Endothelial cell of umbilical vein (primary cell): ENCODE measurements at regions not wholly inside any gene's neighbourhood (a gene's known extent, or its start where the extent isn't known, plus 50 kb on each side); places are given as distances from the start of the nearest gene placed in this dataset.

Experiments used
- BruUV-seq: library from RNA; stranded (reverse); fragments of 400-500 nt; replicated peaks from 2 replicates; lab custom pipeline; 2021; lab: Mats Ljungman, UMichigan
- CTCF ChIA-PET: fragments of 300-600, 350-600 bp; sonication (Branson Sonifier 250); formaldehyde crosslinking; loops from one replicate; lab custom pipeline; 2021; ENCODE audit warnings: antibody characterized with exemption, inconsistent platforms; lab: Charles Lee
- POLR2A ChIA-PET: fragments of 300-600, 350-600 bp; sonication (Branson Sonifier 250); formaldehyde crosslinking; loops from one replicate; lab custom pipeline; 2021; ENCODE audit warnings: antibody characterized with exemption, inconsistent platforms; lab: Charles Lee
- DNase-seq: peaks from one replicate; pipeline ENCODE4 v3.0.0-alpha.2; 2011; ENCODE audit warnings: low read depth, low spot score
- FAIRE-seq: peaks from 2 replicates; lab custom pipeline; 2011; peaks lifted over from hg19 to GRCh38; lab: Jason Lieb, UNC
- H2AFZ ChIP-seq: 2 replicates; pipeline ENCODE4 v1.6.0; 2012; ENCODE audit warnings: low read depth, low read length, control low read depth, inconsistent platforms
- H3K27ac ChIP-seq: 2 replicates; pipeline ENCODE4 v1.5.1; 2011; ENCODE audit warnings: low read depth, mild to moderate bottlenecking, control low read depth, low read length, moderate library complexity; ENCODE audit not compliant: insufficient read depth
- H3K27me3 ChIP-seq, 2 experiments: 2 replicates each; pipeline versions ENCODE4 v1.6.0 to v1.6.1; 2011; ENCODE audit warnings: low read length in 2 of 2, mixed read lengths in 1 of 2; ENCODE audit not compliant: control insufficient read depth in 2 of 2, insufficient read depth in 2 of 2
- H3K36me3 ChIP-seq, 2 experiments: 2 replicates in 1 of 2; 3 replicates in 1 of 2; pipeline ENCODE4 v1.5.1; 2011; ENCODE audit warnings: low read length in 2 of 2, mild to moderate bottlenecking in 1 of 2, moderate library complexity in 1 of 2; ENCODE audit not compliant: control insufficient read depth in 2 of 2, insufficient read depth in 2 of 2; ENCODE audit errors: extremely low read depth in 1 of 2
- H3K4me1 ChIP-seq: 3 replicates; pipeline ENCODE4 v1.5.1; 2011; ENCODE audit warnings: mild to moderate bottlenecking, low read length; ENCODE audit not compliant: control insufficient read depth, insufficient read depth; ENCODE audit errors: extremely low read depth
- H3K4me2 ChIP-seq: 2 replicates; pipeline ENCODE4 v1.6.1; 2011; ENCODE audit warnings: low read length, control low read depth, mixed read lengths; ENCODE audit not compliant: insufficient read depth
- H3K4me3 ChIP-seq, 3 experiments: fragments of 200-600 bp in 1 of 3; sonication (generic), shearing (Covaris generic) in 1 of 3; replicated peaks in 1 of 3; 2 replicates each; pipeline ENCODE4 v1.5.1; 2011 to 2016; ENCODE audit warnings: control low read depth in 3 of 3, low read length in 3 of 3, mild to moderate bottlenecking in 2 of 3, inconsistent platforms in 1 of 3, low read depth in 1 of 3, moderate library complexity in 1 of 3; ENCODE audit not compliant: insufficient read depth in 1 of 3
- H3K79me2 ChIP-seq: 2 replicates; pipeline ENCODE4 v1.6.0; 2012; ENCODE audit warnings: low read length, inconsistent platforms; ENCODE audit not compliant: control insufficient read depth, insufficient read depth
- H3K9ac ChIP-seq: replicated peaks from 2 replicates; pipeline ENCODE3; 2011; ENCODE audit warnings: low read length, control low read depth; ENCODE audit not compliant: insufficient read depth; ENCODE audit errors: extremely low read depth
- H3K9me1 ChIP-seq: replicated peaks from 3 replicates; pipeline ENCODE4 v1.6.0; 2011; ENCODE audit warnings: mild to moderate bottlenecking, low read length; ENCODE audit not compliant: control insufficient read depth, insufficient read depth; ENCODE audit errors: extremely low read depth
- H3K9me3 ChIP-seq: replicated peaks from 2 replicates; pipeline ENCODE4 v1.5.1; 2012; ENCODE audit warnings: low read length, inconsistent platforms; ENCODE audit not compliant: control insufficient read depth, insufficient read depth
- H4K20me1 ChIP-seq: replicated peaks from 2 replicates; pipeline ENCODE3; 2011; ENCODE audit warnings: mild to moderate bottlenecking, low read length; ENCODE audit not compliant: control insufficient read depth, insufficient read depth; ENCODE audit errors: extremely low read depth
- CTCF ChIP-seq, 2 donors: IDR thresholded peaks; 1 replicate in 1 of 2; 2 replicates in 1 of 2; pipeline ENCODE4 v1.5.1; 2011; ENCODE audit warnings: low read length in 2 of 2, mild to moderate bottlenecking in 2 of 2, moderate library complexity in 2 of 2, control low read depth in 1 of 2, inconsistent platforms in 1 of 2, low read depth in 1 of 2; ENCODE audit not compliant: insufficient read depth in 1 of 2; ENCODE audit errors: extremely low read depth in 1 of 2
- EZH2 ChIP-seq: IDR thresholded peaks from 2 replicates; pipeline ENCODE4 v1.6.1; 2012; ENCODE audit warnings: borderline replicate concordance, low read depth, mild to moderate bottlenecking, moderate library complexity, low read length, inconsistent platforms; ENCODE audit not compliant: severe bottlenecking
- FOS ChIP-seq: IDR thresholded peaks from 2 replicates; pipeline ENCODE4 v1.6.1; 2011; ENCODE audit warnings: mild to moderate bottlenecking, low read length, moderate library complexity, borderline replicate concordance; ENCODE audit not compliant: insufficient read depth
- GATA2 ChIP-seq: IDR thresholded peaks from 2 replicates; pipeline ENCODE4 v1.7.0; 2011; ENCODE audit warnings: low read depth, mild to moderate bottlenecking, moderate library complexity, mixed read lengths, low read length; ENCODE audit not compliant: insufficient read length, insufficient read depth
- MAX ChIP-seq: IDR thresholded peaks from 2 replicates; pipeline ENCODE4 v1.6.1; 2011; ENCODE audit not compliant: insufficient read depth, insufficient read length
- MYC ChIP-seq: IDR thresholded peaks from one replicate; pipeline ENCODE4 v1.6.1; 2011; ENCODE audit warnings: mild to moderate bottlenecking, low read depth, low read length
- POLR2AphosphoS5 ChIP-seq: IDR thresholded peaks from 2 replicates; pipeline ENCODE4 v1.6.1; 2012; ENCODE audit warnings: low read depth, mild to moderate bottlenecking, control low read depth, low read length, moderate library complexity; ENCODE audit not compliant: insufficient read depth
- dilution Hi-C: fragments of 300-500 bp; cut with MboI; formaldehyde crosslinking; loops from one replicate; pipeline ENCODE4 v1.15.0; 2019; ENCODE audit warnings: low sequenced_read_pairs; ENCODE audit not compliant: extremely low pct_ligation_motif_present
- intact Hi-C: fragments of 100-400 bp; cut with micrococcal nuclease; formaldehyde crosslinking; loops from one replicate; pipeline ENCODE4 v1.10.0; 2022

DNA sequence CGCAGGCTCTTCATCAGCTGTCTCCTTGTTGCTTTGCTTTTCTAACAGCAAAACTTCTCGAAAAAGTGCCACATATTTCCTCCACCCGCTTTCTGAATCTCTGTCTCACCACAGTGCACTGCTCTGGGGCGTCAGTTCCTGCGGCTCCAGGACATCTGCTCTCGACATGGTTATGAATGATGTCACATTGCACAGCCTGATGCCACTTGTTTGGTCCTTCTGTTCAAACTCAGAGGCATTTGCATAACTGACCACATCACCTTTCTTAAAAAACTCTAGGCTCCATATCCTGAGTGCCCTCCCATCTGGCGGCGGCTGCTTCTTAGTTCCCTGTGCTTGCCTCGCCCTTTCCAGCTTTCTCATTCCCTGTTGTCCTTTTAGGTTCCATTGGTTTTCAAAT lies 469.3 kb upstream of the COBL start:
- CTCF ChIA-PET, result no interaction called here
- Histone ChIP-seq H3K4me2 (no peak overlapping the region), H3K9me1 (no peaks in the 10 kb centered on the region), H3K27ac (no peak overlapping the region), H3K9me3 (no peaks in the 10 kb centered on the region), H3K4me1 (no peaks in the 10 kb centered on the region), H3K9ac (no peak overlapping the region), H3K27me3 (no peaks in the 10 kb centered on the region), H4K20me1 (no peaks in the 10 kb centered on the region), H3K4me3 (no peak overlapping the region), H2AFZ (no peak overlapping the region), H3K79me2 (no peaks in the 10 kb centered on the region), H3K36me3 (no peaks in the 10 kb centered on the region)
- FAIRE-seq (no peak), DNase-seq (no peak)
- intact Hi-C loops (no loop called here), dilution Hi-C loops (no loop called here)
- TF ChIP-seq CTCF (IDR thresholded peaks at IDR 0.05; ENCODE audit: extremely low read depth in 1 of 2, insufficient read depth in 1 of 2, low read depth in 1 of 2, low read length in 2 of 2), result no peak
- no peak for TF ChIP-seq MYC
- TF ChIP-seq POLR2AphosphoS5, result no peak
- TF ChIP-seq GATA2, result no peak
- no peak for TF ChIP-seq EZH2
- TF ChIP-seq FOS, result no peak
- TF ChIP-seq MAX, result no peak
- no TSS peak for BruUV-seq
- POLR2A ChIA-PET, result no interaction called here
